Glomerular endothelial cell (primary cell): ENCODE measurements at regions not wholly inside any gene's neighbourhood (a gene's known extent, or its start where the extent isn't known, plus 50 kb on each side); places are given as distances from the start of the nearest gene placed in this dataset.

Experiments
- DNase-seq: peaks from one replicate; pipeline ENCODE4 v3.0.0-alpha.2; 2011; ENCODE audit warnings: low read depth, low spot score; ENCODE audit errors: extremely low read depth

DNA sequence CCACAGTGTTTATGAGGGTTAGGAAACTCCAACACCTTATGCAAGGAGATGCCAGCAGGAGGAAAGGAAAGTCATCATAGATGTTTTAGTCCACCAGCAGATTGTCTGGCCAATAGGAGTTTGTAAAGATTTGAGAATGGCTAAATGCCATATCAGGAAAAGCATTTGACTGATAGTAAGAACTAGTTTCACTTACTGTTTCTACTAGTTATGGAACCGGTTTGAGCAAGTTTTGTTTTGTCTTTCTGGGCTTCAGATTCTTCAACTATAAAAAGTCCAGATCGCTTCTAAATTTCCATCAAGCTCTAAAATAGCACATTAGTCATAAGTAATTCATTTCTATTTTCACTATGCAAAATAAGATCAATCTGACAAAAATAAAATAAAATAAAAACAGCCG, 254.8 kb upstream of the TMCO5A start:
- no peak for DNase-seq

DNA sequence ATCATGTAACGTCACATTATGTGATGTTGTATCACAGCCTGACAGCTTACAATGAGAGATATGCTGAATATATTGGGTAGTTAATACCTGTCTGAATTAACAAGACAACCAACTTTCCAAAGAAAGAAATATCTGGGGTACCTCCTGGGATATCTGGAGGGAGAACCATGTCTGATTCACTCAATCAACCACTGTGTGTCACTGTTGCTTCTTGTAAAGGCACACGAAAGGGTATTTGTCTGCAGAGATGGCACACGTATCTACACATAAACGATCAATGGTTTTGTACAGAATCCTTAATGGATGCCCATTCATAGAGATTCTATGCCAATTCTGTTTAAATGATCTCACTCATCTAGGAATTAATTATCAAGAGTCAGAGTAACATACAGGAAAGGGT, 252.1 kb upstream of the TMCO5A start:
- DNase-seq = no peak

DNA sequence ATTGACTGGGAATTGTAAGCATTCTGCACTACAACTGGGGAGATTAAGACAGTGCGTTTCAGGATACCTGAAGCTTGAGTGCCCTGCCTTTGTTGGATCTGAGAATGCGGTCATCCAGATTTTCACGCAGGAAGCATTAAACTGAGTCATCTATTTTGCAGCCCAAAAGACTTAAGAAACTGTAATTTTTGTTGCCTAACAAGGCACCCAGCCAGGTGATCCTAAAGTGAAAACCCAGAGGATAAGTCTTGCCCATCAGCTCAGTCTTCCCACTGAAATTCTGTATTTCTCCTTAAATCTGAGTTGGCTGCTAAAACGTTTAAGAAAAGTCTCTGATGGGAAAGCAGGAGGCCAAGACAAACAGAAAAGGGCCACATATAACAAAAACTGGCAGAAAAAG, 242.5 kb upstream of the TMCO5A start:
- DNase-seq = no peak

DNA sequence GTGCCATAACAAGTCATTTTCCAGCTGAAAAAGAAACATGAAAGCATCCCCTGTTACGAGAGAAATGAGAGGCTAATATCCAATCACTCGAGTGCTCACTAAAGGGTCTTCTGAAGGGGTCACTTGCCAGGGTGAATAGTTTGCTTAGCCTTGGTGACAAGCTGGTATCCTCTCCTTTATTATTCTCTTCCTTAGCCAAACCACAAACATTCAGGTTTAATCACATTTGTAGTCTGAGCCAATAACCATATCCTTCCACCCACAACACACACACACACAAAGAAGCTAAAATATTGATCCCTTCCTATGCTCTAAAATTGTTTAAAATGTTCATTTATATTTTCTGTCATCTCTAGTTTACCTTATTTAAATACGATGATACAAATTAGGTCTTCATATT, 240.5 kb upstream of the TMCO5A start:
- DNase-seq = no peak

DNA sequence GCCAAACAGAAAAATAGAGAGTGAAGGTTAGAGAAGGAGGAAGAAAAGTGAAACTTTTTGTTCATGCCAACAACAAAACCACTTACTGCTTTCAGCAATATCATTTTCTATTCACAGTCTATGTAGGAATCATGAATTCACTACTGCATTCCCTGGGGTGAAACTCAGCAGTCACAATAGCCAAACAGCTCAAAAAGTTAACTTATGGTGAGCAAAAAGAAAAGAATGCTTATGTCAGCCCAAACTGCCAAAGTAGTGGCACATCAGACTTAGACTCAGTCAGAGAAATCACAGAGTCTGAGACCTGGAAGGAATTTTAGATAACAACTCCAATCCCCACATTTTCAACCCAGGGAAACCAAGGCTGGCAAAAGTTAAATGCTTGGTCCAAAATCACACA, 238.7 kb upstream of the TMCO5A start:
- DNase-seq = no peak

DNA sequence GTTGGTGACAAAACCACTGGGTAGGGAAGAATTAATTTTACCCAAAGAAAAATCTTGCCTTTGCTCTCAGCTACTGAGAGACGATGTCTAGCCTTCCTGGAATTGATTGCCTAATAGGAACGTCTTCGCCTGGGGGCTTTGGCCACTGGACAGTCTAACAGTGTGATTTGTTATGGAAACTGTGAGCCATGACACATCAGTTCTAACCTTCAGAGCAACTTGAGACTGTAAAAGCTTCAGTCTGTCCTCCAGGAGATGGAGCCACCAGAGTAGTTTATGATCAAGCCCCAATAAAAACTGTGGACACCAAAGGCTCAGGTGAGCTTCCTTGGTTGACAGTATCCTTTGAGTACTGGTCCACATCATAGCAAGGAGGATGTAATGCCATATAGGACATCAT, 235.8 kb upstream of the TMCO5A start:
- DNase-seq = no peak

DNA sequence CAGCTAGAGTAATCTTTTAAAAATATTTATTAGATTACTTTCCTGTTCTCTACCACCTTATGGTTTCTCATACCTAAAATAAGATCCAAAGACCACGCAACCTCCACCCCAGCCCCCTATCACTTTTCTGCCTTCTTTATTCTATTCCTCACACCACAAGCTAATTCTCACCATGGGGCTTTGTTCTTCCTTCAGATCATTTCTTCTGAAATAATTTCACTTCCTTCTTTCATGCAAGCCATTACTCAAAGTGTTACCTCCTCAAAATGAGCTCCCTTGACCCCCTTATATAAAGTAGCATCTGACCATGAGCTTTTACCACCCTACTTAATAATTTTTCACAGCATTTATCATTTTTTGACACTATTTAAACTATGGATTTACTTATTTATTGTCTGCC, 233.2 kb upstream of the TMCO5A start:
- DNase-seq = no peak

DNA sequence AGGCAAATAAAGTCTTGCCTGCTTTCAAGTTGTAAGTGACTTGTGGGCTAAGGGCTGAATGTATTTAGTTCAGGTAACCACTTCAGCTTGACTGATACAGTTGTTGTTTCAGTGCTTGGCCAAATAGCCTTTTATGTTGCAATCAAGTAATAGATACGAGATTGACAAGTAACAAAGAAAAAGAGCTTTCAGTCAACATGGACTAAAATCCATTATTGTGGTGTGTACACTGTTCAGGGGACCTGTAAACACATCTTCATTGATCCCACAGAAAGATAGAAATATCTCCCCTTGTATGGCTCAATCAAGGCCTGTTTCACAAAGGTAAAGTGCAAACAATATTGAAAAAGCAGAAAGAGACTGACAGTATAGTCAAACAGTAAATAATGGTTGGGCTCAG, 224.8 kb upstream of the TMCO5A start:
- DNase-seq = no peak

DNA sequence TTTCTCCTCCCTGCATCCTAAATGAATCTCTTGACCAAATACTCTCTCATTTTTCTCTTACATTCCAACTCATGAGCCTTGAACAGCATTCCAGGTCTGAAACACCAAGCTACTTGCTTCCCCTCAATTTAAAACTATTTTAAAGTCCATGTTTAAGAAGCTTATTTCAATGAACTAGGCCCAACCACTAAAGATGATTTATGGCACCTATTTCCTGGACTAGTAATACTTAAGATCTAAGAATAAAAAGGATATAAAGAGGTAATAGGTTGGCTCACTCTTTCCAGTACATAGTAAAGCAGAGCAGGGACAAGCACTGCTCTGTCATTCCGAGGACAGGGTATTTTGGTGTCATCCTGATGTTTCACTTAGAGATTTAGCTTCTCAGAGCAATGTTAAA, 219.3 kb upstream of the TMCO5A start:
- no peak for DNase-seq

DNA sequence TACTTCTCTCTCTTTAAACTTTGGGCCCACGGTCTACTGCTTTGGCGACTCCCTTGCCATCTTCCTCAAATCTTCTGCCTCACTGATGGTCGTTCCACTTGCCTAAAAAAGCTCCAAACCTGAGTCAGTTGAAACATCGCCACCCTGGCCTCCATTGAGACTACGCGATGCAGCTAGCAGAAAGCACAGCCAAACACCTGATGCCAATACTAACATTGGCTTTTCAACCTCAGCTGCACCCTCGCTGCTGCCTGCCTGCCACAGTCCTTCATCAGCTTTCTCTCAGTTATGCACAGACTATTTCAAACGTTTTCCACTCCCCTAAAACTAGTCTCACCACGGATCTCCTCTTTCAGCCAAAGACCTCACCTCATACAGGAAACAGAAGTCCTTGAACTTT, 214.2 kb upstream of the TMCO5A start:
- no peak for DNase-seq

DNA sequence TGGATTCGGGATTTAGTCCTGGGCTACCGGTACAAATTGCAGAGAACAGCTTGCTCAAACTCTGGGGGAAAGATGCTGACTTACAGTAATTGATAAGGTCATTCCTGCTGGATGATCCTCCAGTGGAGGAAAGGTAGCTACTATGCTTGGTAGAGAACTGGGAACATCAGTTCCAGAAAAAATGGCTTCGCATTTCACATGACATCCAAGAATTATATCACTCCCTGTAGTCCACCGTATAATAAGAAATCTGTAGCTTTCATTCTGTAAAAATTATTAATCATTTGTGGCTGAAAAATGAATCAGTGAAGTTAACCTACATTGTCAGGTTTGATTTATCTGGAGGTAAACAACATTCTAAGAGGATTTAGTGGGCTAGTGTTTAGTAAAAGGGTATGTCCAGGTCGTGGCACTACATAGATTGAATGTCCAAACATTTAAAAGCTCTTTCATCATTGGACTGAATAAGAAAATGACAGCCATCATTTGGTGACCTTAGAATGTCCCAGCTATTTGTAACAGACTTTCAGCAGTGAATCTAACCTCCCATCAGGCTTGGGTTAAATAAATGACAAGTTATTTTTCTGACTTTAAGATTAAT, 203.2 kb upstream of the TMCO5A start:
- DNase-seq = no peak

DNA sequence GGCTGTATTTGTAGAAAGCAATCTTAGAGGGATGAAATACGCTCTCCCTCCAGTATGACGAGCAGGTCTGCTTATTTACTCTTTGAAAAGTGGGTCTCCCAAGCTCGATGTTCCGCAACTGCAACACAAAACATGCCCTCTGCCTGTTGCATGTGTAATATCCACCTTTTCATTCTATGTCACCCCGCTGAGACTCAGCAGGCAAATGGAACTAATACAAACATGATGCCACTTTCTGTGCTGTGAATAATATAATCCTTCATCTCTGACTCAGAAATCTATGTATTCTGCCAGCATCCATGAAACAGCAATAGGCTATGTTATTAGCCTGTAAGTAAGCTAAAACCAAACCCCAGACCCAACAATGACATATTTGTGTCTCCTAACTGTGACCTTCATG, 200.8 kb upstream of the TMCO5A start:
- no peak for DNase-seq

DNA sequence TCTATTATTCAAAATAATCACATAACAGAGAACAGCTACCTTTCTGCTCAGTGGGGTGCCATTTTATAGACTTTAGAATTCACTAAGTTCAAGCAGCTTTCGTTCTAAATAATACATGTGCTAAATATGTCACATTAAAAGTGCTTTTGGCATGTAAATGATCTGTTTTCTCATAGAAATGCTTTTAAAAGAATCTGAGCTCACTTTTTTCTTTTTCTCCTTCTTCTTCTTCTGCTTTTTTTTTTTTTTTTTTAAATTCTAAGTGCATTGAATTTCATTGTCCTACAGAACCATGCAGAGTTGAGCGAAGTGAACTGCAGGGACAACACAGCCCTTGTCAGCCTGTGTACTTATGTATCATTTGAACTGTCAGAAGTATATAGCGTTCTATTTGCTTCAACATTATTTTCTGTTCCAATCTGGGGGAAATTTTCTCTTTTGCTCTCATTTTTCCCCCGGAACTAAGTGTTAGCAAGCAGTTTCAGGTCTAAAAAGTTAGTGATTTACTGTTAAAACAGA, 193.8 kb upstream of the TMCO5A start:
- no peak for DNase-seq

DNA sequence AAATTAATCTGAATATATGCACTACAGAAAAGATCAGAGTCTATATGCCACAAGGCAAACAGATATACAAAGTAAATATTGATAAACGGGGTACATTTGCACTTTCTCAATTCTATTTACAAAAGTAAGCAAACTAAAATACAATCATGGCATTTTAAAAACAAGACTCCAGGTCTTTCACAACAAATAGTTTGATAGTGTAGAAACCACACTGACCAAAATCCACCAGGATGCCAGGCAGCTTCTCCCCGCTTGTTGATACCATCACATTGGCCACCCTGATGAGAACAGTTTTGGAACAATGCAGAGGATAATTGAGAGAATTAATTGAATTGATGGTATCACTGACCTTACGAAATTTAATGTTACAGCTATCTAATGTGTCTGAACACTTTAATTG, 190.6 kb upstream of the TMCO5A start:
- DNase-seq = no peak

DNA sequence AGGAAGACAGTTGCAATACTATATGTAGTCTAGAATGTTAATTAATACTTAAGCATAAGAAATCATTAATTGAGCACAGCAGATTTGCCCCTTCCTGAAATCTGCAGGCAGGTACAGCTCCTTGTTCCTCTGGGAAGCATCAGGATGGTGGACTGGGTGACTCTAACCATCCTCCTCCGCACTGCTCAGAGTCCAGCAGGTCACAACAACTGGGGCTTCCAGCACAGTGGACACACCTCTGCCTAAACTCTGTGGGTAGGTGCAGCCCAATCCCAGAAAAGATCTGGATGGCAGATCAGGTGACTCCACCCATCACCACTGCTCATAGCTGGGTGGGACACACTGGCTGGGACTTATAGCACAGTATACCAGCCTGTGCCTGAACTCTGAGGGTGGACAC, 189.9 kb upstream of the TMCO5A start:
- DNase-seq = no peak

DNA sequence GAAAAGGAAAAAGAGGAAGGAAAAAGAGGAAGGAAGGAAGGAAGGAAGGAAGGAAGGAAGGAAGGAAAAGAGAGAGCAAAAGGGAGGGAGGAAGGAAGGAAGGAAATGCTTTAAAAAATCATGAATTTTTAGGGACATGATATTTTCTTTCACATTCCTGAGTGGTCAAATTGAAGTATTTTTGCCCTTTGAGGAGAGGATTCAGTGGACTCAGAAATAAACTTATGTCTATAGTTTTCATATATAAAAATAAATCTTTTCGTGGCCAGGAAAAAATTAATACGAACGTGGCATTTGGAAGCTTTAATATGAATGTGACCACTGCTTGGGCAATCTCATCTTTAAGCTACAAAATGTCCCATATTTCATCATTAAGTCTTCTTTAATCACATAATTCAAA, 183.0 kb upstream of the TMCO5A start:
- no peak for DNase-seq

DNA sequence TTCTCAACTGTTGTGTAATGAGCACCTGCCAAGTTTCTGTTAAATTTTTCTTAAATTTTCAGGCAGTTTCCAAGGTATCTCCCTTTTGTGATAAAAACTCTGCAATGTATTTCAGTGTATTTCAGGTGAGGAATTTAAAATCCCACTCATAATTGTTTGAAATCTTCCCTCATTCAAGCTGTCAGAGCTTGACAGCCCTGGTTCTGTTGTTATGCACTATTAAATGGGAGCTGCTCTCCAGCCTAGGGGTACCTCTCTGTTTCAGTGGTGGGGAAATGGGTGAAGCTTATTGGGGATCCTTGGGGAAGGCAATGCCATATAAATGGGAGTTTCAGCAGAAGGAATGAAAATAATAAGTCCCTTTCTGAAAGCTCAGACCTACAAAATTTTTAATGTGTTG, 178.0 kb upstream of the TMCO5A start:
- DNase-seq = no peak

DNA sequence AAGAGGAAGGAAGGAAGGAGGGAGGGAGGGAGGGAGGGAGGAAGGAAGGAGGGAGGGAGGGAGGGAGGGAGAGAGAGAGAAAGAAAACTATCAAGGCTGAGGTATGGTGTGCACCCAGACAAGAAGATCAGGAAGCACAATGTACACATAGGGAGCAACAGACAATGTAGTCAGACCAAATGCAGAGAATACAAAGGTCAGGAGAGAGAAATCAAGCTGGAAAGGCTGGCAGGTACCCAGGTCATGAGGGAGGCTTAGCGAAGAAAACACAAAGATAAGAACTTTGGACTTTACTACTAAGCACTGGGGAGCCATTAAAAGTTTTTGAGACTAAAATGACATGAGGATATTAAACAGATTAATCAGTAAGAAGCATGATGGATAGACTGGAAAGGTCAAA, 176.0 kb upstream of the TMCO5A start:
- no peak for DNase-seq

DNA sequence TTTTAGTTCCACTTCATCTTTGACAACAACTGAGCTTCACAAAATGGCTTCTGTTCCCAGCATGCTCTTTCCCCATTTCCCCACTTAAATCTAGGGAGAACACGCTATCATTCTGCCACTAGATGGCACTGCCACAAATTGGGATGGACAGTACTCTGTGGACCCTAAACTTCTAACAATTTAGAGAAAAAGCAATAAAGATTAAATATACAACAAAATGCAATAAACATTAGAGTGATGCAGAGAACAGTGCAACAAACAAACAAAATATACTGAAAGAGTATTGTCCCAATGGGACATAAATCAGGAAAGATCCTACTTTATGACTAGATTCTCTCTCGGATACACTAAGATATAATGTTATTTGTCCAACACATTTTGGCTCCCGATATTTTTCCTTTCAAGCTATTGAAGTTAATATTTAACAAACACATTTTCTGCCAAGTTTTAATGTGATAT, 169.7 kb upstream of the TMCO5A start:
- peak; percentile 68 for DNase-seq

DNA sequence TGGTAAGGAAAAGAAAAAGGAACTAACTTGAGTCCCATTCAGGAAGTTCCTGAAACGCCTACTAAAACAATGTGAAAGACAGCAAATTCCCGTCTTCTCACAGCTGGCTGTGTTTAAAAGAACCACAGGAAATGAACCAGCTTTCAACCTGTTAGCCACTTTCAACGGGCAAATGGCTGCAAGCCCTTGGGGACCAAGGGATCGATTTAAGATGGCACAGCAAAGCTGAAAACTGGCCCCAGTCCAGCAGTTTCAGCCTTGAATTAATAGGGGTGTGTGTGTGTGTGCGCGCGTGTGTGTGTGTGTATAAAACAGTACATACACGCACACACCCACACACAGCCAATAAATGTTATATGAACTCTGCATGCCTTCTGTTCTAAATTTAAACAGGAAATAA, 168.7 kb upstream of the TMCO5A start:
- peak; percentile 29 for DNase-seq

DNA sequence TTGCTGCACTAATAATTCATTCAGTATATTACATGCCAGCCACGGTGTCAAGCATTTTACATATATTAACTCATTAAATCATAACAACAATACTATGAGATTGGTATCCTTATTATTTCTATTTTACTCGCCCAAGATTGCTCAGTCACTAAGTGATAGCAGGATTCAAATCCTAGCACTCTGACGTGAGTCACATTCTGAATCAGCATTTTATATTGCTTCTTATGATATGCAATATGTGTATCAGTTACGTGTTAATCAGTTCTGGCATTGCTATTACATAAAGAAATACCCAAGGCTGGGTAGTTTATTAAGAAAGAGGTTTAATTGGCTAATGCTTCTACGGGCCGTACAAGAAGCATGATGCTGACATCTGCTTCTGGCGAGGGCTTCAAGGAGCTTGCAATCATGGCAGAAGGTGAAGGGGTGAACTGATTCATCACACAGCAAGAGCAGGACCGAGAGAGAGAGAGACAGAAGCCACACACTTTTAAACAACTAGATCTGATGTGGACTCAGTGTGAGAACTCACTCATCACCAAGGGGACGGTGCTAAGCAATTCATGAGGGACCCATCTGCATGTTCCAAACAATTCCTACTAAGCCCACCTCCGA, 166.5 kb upstream of the TMCO5A start:
- no peak for DNase-seq

DNA sequence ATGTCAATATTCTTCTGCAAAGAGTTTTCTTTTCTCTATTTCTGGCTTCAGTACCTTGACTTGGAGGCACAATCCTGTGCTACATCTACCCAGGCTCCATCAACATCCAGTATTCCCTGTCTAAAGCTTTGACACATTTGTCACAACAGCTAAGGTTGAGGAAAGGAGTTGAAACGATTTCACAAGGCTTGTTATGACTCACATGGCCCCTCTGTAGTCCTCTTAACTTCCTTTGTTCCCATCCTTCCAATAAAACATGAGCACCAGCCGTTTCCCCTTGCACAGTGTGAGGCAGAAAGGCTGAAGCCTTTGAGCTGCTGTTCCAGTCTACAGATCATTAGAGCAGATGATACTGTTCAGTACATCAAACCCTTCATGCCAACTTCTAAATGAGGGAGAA, 163.0 kb upstream of the TMCO5A start:
- DNase-seq = no peak
